Jurkat, Clone E6-1 (cell line): ENCODE measurements at regions not wholly inside any gene's neighbourhood (a gene's known extent, or its start where the extent isn't known, plus 50 kb on each side); places are given as distances from the start of the nearest gene placed in this dataset.

Source experiments
- DNase-seq: peaks from one replicate; pipeline ENCODE4 v3.0.0-alpha.2; 2011; ENCODE audit warnings: low read depth, low spot score
- H3K4me3 ChIP-seq: 2 replicates; pipeline ENCODE4 v1.5.1; 2011; ENCODE audit warnings: mild to moderate bottlenecking, low read length, control low read depth, moderate library complexity

GRCh38 chr10:125555743-125556142, 127.2 kb downstream of the TEX36 start:
- no peak overlapping the region for H3K4me3 ChIP-seq
- no peak for DNase-seq

- H3K4me3 ChIP-seq, result no peak overlapping the region
- DNase-seq, result no peak
Measured at GRCh38 chr10:125555267-125555666, 127.7 kb downstream of the TEX36 start.

GRCh38 chr10:125554753-125555152, 128.2 kb downstream of the TEX36 start:
- no peak for DNase-seq
- H3K4me3 ChIP-seq, result no peak overlapping the region

GRCh38 chr10:125554016-125554703, 128.8 kb downstream of the TEX36 start:
- H3K4me3 ChIP-seq, result no peak overlapping the region

GRCh38 chr10:125553091-125553490, 129.9 kb downstream of the TEX36 start:
- no peak overlapping the region for H3K4me3 ChIP-seq
- DNase-seq, result no peak

More at GRCh38 chr10:125554016-125554703, 128.8 kb downstream of the TEX36 start:
- no peak for DNase-seq

GRCh38 chr10:125551247-125551646, 131.7 kb downstream of the TEX36 start:
- H3K4me3 ChIP-seq, result no peak overlapping the region
- DNase-seq, result no peak

GRCh38 chr10:125550362-125550761, 132.6 kb downstream of the TEX36 start:
- no peak for DNase-seq

GRCh38 chr10:125549653-125550052, 133.3 kb downstream of the TEX36 start:
- no peak for DNase-seq

More at GRCh38 chr10:125550362-125550761, 132.6 kb downstream of the TEX36 start:
- H3K4me3 ChIP-seq, result no peak overlapping the region

GRCh38 chr10:125548878-125549277, 134.1 kb downstream of the TEX36 start:
- no peak for DNase-seq
- no peak overlapping the region for H3K4me3 ChIP-seq

More at GRCh38 chr10:125549653-125550052, 133.3 kb downstream of the TEX36 start:
- no peak overlapping the region for H3K4me3 ChIP-seq

GRCh38 chr10:125548356-125548755, 134.6 kb downstream of the TEX36 start:
- DNase-seq, result no peak
- no peak overlapping the region for H3K4me3 ChIP-seq

GRCh38 chr10:125547010-125547650, 135.8 kb downstream of the TEX36 start:
- H3K4me3 ChIP-seq, result no peak overlapping the region
- DNase-seq, result no peak

- no peak for DNase-seq
- no peak overlapping the region for H3K4me3 ChIP-seq
Measured at GRCh38 chr10:125543796-125544195, 139.2 kb downstream of the TEX36 start.

- no peak overlapping the region for H3K4me3 ChIP-seq
- no peak for DNase-seq
Measured at GRCh38 chr10:125538947-125539731, 143.8 kb downstream of the TEX36 start.

- no peak for DNase-seq
- no peak overlapping the region for H3K4me3 ChIP-seq
Measured at GRCh38 chr10:125536236-125536635, 146.7 kb downstream of the TEX36 start.

GRCh38 chr10:125535559-125535958, 147.4 kb downstream of the TEX36 start:
- H3K4me3 ChIP-seq, result no peak overlapping the region
- no peak for DNase-seq

GRCh38 chr10:125534515-125534914, 148.4 kb downstream of the TEX36 start:
- no peak overlapping the region for H3K4me3 ChIP-seq
- no peak for DNase-seq

- DNase-seq, result no peak
- H3K4me3 ChIP-seq, result no peak overlapping the region
Measured at GRCh38 chr10:125533866-125534265, 149.1 kb downstream of the TEX36 start.

- no peak for DNase-seq
- H3K4me3 ChIP-seq, result no peak overlapping the region
Measured at GRCh38 chr10:125531465-125531864, 151.5 kb downstream of the TEX36 start.

GRCh38 chr10:125523347-125523746, 159.6 kb downstream of the TEX36 start:
- DNase-seq, result no peak
- no peak overlapping the region for H3K4me3 ChIP-seq
